Epithelial cell of proximal tubule (primary cell): ENCODE measurements at regions not wholly inside any gene's neighbourhood (a gene's known extent, or its start where the extent isn't known, plus 50 kb on each side); places are given as distances from the start of the nearest gene placed in this dataset.
A peak's percentile ranks its signal among the peaks of the same experiment; 100 is the strongest.

ENCODE experiments used
- DNase-seq: peaks from one replicate; pipeline ENCODE4 v3.0.0-alpha.2; 2011; ENCODE audit warnings: low read depth
- H3K4me3 ChIP-seq: 2 replicates; pipeline ENCODE4 v1.5.1; 2011; ENCODE audit warnings: low read depth, mild to moderate bottlenecking, low read length
- TF ChIP-seq, protein P1 (sequence below): conservative IDR thresholded peaks from 2 replicates; pipeline ENCODE4 v1.5.1; 2012; ENCODE audit warnings: low read depth, mild to moderate bottlenecking, low read length

- no peak for DNase-seq
- H3K4me3 ChIP-seq, result no peak overlapping the region
- TF ChIP-seq, protein P1, sequence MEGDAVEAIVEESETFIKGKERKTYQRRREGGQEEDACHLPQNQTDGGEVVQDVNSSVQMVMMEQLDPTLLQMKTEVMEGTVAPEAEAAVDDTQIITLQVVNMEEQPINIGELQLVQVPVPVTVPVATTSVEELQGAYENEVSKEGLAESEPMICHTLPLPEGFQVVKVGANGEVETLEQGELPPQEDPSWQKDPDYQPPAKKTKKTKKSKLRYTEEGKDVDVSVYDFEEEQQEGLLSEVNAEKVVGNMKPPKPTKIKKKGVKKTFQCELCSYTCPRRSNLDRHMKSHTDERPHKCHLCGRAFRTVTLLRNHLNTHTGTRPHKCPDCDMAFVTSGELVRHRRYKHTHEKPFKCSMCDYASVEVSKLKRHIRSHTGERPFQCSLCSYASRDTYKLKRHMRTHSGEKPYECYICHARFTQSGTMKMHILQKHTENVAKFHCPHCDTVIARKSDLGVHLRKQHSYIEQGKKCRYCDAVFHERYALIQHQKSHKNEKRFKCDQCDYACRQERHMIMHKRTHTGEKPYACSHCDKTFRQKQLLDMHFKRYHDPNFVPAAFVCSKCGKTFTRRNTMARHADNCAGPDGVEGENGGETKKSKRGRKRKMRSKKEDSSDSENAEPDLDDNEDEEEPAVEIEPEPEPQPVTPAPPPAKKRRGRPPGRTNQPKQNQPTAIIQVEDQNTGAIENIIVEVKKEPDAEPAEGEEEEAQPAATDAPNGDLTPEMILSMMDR, result no peak
Measured at GRCh38 chr2:16034975-16035746, 94.8 kb downstream of the MYCN start.

DNA sequence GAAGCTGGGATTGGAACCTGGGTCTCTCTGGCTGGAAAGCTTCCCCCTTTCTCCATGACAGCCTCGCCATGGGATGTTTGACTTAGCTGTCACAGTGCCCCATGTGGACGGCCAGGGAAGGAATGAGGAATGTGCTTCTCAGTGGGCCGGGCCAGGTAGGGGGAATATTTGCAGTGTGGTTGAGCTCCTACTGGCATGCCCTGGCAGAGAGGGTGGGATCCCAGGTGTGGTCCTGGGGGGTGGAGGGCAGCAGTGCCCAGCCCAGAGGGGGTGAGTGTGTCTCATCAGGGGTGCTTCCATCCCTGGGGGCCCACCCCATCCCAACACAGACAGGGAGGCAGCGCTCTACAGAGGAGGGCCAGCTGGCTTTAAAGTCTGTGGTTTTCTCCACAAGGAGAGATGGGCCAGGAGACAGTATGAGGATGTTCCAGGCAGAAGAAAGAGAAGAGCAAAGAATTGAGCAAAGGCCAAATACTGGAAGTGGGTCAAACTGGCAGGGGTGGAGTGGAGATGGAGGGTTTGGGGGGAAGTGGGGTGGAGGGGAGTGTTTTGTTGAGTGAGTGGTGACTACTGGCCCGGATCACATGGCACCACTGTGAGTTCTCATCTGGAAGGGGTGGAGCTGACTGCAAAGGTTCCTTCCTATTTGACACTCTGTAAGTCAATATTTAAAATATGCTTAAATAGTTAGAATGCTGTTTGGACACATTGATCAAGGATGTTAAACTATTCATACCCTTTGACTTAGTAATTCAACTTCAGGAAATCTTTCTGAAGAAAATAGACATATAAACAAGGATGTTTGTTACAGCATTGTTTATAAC lies 94.0 kb downstream of the MYCN start:
- DNase-seq, result no peak
- no peak overlapping the region for H3K4me3 ChIP-seq
- TF ChIP-seq, protein P1, result peak; percentile 21

- DNase-seq, result no peak
- TF ChIP-seq, protein P1, result no peak
- H3K4me3 ChIP-seq, result no peak overlapping the region
Measured at GRCh38 chr2:16033032-16033293, 92.6 kb downstream of the MYCN start.

DNA sequence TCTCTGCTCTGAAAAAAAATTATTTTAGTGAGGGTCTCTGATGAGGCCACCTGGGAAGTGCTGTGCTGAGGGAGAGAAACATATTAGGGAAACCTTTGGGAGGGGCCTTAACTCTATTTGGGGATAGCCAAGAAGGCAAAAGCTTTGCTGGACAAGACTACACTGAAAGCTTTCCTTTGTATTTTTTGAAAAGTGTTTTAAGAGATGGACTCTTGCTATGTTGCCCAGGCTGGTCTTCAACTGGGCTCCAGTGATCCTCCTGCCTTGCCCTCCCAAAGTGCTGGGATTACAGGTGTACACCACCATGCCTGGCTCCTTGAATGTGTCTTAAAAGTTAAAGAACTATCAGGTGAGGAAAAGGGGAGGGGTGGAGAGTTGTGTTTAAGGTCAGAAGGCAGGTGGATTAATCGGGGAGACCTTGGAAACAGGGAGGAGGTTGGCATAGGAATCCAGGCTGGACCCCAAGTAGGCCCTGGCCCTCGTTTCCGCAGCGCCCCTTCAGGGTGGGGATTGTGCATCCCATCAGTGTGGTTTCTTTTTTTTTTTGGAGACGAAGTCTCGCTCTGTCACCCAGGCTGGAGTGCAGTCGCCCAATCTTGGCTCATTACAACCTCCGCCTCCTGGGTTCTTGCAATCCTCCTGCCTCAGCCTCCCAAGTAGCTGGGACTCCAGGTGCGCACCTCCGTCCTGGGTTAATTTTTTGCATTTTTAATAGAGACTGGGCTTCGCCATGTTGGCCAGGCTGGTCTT lies 92.1 kb downstream of the MYCN start:
- no peak overlapping the region for H3K4me3 ChIP-seq
- no peak for DNase-seq
- TF ChIP-seq, protein P1, result no peak

DNA sequence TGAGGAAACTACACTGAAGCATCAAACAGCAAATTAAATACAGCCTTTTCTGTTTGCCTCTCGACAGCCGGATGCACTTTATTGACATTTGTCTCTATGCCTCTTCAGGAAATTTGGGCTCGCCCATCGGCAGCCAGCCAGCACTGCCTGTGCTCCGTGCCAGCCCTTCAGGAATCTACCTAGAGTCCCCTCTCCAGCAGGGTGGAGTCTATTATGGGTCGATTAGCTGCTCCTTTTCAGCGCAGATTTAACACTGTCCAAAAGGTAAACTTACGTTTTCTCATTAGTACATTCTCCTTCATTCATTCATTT lies 91.5 kb downstream of the MYCN start:
- TF ChIP-seq, protein P1, result no peak
- no peak overlapping the region for H3K4me3 ChIP-seq
- DNase-seq, result no peak

DNA sequence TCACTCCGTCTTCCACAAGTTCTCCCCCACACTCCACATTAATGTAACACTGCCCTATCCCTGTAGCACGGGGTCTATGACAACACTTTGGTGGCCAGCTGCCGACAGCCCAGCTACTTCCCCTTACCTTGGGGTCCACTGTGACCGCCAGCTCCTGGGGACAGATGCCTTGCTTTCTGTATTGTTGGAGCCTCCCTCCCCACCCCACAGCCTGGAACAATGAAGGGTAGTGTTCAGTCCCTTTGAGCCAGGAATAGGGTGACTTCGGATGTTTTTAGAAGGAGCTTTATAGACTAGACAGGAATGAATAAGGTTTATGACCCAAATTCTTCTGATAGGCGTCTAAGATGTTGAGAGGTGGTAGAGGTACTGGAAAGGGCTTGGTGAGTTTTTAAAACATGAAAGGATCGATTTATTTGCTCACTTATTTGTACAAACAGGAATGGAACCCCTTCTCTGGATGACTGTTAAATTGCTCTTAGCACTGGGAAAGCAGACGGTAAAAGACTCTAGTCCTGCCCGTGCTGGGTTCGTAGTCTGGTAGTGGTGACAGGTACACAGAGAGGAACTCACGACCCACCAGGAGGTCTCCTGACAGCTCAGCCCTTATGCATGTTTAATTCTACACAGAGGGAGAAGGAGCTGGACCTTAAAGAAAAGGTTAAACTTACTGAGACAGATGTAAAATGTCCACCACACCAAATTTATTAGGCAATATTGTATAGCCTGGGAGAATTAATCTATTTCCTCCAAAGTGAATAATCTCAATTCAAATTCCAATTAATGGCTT lies 90.9 kb downstream of the MYCN start:
- DNase-seq, result no peak
- no peak overlapping the region for H3K4me3 ChIP-seq
- TF ChIP-seq, protein P1, result no peak
